Left cardiac atrium (tissue), 4 donors: ENCODE measurements at regions not wholly inside any gene's neighbourhood (a gene's known extent, or its start where the extent isn't known, plus 50 kb on each side); places are given as distances from the start of the nearest gene placed in this dataset.
"Not testable (repeated sequence)": the region's sequence is repeated elsewhere in the genome, so short reads cannot be mapped to it uniquely, and the experiment has no call there.

Source experiments
- ATAC-seq, 2 donors: fragments of 200-7000 bp; cut with Tn5 transposase; one replicate each; pipeline ENCODE4 v1.9.1; 2020; ENCODE audit warnings: mild to moderate bottlenecking in 2 of 2, moderate library complexity in 2 of 2
- DNase-seq: peaks from one replicate; pipeline ENCODE4 v3.0.0-alpha.2; 2020
- intact Hi-C, 2 donors: fragments of 100-400 bp; cut with DNase I; formaldehyde crosslinking; loops; one replicate each; pipeline versions ENCODE4 v1.14.1 to v1.15.1; 2022 to 2023
- donor health status: DM: no; HTN: yes; CAD: no.
- donor health status: DM: no; HTN: yes; CAD: no; lungs with severe emphysema.
- donor health status: DM: yes; HTN: yes; CAD: no.
- donor health status: Dilated cardiomyopathy.

DNA sequence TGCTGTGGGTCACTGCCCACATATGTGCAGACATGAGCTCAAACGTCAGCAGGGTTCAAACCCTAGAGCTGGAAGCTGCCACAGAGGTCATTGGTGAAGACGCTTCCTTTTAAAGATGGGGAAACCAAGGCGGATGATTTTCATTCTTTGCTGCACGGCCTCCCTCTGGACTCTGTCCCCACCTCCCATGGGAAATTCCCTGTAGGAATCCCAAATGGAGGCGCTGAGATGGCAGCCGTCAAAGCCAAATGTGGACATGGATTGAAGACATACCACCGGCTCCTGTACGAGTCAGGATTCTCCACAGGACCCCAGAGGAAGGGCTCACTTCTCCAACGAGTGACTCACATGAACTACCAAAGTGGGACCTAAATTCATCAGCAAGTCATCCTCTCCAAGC is 286.4 kb downstream of the CRLF2 start:
- ATAC-seq (no peak), DNase-seq (no peak)
- intact Hi-C loops, result no loop called here

DNA sequence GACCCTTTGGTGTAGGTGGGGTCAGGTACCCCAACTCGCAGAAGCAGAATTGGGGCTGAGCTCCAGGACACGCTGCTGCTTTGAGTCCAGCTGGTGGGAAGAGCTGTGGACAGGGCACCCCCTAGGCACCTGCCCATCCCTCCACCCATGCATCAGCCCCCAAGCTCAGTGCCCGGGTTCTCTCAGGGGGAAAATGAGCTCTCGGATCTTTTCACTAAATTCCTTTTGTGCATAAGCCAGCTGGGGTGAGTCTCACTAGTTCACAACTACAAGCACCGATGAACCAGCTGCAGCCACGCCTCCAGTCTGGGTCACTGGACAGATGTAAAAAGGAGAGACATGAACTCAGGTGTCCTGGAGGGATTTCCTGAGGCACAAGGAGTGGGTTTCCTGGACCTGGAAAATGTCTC is 286.8 kb downstream of the CRLF2 start:
- intact Hi-C loops, result no loop called here
- ATAC-seq, result no peak

DNA sequence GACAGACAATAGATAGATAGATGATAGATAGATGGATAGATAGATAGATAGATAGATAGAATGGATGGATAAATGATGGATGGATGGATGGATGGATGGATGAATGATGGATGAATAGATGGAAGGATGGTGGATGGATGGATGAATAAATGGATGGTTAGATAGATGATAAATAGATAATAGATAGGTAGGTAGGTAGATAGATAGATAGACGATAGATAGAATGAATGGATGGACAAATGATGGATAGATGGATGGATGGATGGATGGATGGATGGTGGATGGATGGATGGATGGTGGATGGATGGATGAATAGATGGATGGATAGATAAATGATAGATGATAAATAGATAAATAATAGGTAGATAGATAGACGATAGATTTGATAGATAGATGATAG is 287.4 kb downstream of the CRLF2 start:
- DNase-seq, result no peak
- intact Hi-C loops, result no loop called here
- ATAC-seq, result no peak

More for the DNA sequence above, 286.8 kb downstream of the CRLF2 start:
- no peak for DNase-seq

DNA sequence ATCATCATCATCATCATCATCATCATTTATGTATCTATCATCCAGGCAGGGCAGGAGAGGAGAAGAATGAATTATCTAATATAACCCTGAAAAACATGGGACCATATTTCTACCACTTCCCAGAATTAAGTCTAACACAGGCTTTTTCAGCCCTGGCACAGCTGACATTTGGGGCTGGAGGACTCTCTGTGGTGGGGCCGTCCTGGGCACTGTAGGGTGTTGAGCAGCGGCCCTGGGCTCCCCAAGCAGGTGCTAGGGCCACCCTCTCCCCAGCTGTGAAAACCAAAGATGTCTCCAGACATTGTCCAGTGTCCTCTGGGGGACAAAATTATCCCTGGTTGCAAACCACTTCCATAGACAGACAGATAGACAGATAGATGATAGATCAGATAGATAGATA is 288.4 kb downstream of the CRLF2 start:
- intact Hi-C loops, result no loop called here
- ATAC-seq (no peak), DNase-seq (no peak)

DNA sequence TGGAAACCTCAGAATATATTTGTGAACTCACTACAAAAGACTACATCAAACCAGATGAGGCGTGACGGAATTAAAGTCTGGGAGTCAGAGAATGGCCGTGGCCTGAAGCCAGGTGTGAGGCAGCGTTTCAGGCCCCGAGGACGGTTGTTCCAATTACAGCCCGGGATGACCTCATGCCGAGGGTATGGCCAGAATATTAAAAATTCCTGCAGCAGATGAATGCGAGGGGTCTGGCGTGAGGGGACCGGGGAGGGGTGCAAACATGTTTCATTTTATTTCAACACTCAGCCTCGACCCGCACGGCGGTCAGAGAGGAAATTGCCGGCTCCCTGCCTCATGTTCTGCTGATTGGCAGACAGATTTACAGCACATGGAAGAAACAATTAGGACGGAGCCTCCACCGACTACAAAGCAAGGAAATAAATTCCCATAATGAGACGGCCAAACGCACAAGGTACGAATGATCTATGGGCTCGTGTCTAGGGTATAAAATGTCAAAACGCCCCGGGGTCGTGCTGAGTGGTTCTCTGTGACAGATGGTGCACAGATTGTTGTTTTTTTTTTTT is 289.7 kb downstream of the SHOX start:
- no peak for DNase-seq
- intact Hi-C loops, result no loop called here
- ATAC-seq, result no peak

DNA sequence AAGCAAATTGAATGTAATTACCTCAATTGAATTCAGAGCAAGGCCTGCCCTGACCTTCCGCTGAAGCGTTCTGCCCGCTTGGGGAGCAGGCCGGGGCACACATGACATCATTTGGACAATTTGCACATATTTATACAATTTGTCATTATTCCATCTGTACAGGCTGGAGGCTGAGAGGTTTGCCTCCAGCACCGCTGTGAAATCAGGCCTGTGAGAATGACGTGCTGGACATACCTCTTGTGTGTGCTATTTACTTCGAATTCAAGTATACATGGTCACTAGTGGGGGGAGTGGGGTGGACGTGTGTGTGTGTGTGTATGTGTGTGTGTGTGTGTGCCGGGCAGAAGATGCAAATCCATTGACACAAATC is 285.6 kb downstream of the SHOX start:
- intact Hi-C loops, result no loop called here
- ATAC-seq, result no peak

DNA sequence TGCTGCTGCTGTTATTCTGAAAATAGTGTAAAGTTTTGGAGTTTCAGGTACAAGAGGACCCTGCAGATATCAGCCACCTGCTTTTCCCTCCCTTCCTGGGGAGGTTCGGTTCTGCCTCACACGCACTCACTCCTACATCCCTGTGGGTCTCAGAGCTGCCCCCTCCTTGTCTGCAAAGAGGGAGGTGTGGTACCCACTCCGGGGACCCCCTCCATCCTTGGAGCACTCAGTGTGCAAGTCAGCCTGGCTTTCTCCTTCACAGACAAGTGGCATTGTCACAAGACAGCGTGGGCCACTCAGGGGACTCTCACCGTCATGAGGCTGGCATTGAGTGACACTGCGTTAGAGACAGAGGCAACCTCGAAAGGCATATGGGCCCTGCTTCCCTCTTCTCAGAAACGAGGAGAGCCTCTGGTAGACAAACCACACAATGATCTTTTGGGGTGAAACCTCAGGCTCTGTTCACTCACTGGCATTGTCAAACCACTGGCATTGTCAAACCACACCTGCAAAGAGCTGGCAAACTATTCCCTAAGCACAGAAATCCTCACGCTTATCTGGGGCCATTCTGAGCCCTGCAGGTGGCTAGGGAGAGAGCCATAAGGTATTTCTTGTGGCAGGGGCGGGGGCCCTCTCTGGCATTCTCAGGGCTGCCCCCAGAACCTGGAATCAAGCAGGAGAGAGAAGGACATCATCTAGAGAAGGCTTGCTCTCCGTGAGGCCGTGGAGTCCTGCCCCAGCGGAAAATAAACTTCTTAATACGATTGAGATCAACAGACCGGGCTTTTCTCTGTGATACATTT is 285.0 kb downstream of the SHOX start:
- DNase-seq, result no peak
- intact Hi-C loops, result no loop called here
- ATAC-seq, result no peak

More for the DNA sequence above, 285.6 kb downstream of the SHOX start:
- DNase-seq, result no peak

DNA sequence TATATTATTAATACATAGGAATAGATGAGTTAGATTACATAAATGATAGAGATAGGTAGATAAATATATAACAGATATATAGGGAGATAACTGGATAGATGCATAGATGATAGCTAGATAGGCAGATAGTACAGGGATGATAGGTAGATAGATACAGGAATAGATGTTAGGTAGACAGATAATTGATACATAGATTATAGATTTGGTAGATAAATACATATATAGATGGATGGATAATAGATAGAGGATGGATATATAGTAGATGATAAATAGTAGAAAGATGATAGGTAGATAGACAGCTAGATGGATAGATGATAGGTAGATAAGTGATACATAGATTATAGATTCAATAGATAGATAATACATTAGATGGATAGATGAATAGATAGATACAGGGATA is 283.6 kb downstream of the SHOX start:
- intact Hi-C loops, result no loop called here
- ATAC-seq, result no peak
- no peak for DNase-seq

DNA sequence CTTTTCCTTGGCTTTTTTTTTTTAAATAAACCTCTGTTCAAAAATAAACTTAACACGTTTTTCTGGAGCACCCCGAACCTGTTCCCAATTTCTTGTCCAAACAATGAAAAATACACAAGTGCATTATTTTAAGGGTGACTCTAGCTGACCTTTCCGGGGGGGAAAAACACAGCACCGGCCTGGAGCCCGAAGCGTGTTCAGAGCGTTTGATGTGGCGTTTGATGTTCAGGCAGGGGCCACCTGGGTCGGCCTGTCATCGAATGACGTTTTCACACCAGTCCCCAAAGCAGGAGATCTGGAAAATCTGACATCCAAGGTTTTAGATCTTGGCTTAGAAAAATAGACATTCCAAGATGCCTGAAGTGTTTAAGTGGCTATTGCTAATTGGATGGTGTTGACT is 282.1 kb downstream of the SHOX start:
- intact Hi-C loops, result no loop called here
- no peak for ATAC-seq

DNA sequence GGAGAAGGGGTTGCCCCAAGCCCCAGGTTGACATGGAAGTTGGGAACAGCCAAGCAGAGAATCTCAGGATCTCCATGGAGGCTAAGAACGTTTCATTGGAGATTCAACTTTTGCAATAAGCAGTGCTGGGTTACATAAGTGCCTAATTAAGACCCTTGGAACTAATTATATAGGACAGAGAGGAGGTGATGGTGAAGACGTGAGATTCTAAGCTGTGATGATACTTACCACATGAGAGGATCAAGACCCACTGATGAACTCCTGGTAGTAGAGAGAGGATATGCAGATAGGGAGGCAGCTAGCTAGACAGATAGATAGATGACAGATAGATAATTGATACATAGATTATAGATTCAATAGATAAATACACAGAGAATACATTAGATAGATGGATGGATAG is 278.5 kb downstream of the SHOX start:
- DNase-seq, ATAC-seq, intact Hi-C loops: not testable (repeated sequence)

More for the DNA sequence above, 282.1 kb downstream of the SHOX start:
- no peak for DNase-seq

DNA sequence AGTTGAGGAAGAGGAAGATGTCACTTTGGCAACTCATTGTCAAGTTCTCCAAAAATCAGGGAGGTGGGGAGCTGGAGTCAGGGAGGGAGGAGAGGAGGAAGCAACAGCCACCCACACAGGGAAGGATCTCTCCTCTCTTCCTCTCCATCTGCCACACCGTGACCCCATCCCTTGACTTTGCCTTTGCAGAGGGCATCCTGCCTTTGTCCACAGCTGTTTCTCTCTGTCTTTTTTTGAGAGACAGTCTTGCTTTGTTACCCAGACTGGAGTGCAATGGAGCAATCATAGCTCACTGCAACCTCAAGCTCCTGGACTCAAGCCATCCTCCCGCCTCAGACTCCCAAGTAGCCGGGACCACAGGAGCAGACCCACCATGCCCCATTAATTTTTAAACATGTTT is 276.0 kb downstream of the SHOX start:
- intact Hi-C loops, result no loop called here
- ATAC-seq (no peak), DNase-seq (no peak)

DNA sequence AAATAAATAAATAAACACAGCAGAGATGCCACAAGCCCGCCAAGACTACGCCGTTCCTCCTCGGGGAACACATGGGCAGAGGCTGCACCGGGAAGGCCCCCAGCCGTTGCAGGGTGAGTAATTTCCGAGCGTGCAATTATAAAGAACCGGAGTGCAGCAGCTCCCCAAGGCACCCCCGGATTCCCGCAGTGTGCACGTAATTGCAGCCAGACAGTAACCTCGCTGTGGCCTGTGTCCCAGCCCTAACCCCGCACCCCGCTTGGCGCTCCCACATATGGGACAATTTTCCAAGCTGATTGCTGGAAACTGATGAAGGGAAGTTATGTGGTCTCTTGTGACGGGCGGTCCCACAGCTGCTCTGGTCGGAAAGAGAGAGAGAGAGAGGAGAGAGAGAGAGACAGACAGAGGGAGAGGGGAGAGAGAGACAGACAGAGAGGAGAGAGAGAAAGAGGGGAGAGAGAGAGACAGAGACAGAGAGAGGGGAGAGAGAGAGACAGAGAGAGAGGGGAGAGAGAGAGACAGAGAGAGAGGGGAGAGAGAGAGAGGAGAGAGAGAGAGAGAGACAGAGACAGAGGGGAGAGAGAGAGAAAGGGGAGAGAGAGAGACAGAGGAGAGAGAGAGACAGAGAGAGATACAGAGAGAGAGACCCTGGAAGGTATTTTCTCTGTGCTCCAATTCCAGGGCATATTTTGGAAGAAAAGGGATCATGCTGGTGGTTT is 275.4 kb downstream of the SHOX start:
- DNase-seq (no peak), ATAC-seq (no peak)
- intact Hi-C loops, result no loop called here

DNA sequence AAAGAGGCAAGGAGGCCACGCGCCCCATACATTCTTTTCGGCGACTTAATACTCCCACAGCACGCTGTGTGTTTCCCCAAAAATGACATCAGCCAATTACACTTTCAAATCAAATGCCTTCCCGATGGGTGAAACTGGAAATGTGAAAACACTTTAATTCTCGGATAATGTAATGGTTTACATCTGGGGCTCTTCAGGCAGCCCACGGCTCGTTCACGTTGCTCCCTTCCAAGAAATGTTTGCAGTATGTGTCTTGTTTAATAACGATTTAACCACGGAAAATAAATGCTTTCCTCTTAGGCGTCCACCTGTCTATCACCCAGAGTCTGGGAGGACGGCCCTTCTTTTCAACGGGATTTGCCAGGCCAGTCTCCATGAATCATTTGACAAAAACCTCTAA is 272.5 kb downstream of the SHOX start:
- intact Hi-C loops, result no loop called here
- DNase-seq, result no peak
- ATAC-seq, result no peak

DNA sequence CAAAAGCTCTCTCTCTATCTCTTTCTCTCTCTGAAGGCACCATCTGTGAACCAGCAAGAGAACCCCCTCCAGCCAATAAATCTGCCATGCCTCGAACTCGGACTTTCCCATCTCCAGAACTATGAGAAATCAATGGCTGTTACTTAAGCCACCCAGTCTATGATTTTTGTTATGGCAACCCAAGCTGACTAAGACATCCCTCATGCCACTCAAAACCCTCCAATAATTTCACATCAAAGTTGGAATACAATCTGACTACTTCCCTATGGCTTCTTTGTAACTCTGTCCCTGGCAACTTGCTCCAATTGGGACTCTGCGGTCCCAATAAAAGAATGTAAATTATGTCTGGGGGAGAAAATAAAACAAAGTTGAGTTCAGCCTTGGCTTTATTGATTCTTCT is 265.7 kb downstream of the SHOX start:
- ATAC-seq, result no peak
- no peak for DNase-seq
- intact Hi-C loops, result no loop called here

DNA sequence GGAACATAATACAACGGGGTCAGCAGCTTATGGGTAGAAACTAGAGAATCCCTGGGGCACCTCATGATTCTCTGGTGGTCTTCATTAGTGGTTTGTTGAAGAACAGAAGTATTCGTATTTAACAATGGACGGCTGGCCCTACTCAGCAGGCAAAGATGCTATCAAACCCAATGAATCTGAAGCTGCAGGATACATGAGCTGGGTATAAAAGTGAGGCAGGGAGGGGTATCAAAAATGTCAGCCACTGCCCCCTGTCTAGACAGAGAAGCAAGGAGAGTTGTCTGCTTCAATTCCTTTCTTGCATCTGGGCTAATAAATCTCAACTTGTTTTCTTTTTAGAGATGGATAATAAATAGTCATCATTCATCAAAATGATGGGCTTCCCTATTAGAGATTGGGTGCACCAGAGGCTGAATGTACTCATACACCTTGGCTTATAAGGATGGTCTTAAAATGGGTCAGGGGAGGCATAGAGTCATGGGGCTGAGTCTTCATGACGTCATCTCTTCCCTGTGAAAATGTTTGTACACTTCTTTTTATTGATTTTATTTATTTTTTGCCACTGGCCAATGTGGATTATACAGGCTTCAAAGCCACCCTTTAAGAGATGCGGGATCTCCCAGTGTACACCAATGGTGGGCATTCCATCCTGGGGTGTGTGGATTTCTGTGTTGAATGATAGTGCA is 259.5 kb downstream of the SHOX start:
- DNase-seq, result no peak
- intact Hi-C loops, result no loop called here
- no peak for ATAC-seq

DNA sequence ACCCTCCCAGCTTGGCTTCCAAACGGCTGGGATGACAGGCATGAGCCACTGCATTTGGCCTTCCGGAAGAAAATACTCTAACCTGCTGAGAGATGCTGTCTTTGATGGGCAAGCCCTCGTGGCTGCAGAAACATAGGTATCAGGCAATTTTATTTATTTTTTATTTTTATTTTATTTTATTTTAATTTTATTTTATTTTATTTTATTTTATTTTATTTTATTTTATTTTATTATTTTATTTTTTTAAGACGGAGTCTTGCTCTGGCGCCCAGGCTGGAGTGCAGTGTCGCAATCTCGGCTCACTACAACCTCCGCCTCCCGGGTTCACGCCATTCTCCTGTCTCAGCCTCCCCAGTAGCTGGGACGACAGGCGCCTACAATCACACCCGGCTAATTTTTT is 257.1 kb downstream of the SHOX start:
- ATAC-seq, intact Hi-C loops: not testable (repeated sequence)

DNA sequence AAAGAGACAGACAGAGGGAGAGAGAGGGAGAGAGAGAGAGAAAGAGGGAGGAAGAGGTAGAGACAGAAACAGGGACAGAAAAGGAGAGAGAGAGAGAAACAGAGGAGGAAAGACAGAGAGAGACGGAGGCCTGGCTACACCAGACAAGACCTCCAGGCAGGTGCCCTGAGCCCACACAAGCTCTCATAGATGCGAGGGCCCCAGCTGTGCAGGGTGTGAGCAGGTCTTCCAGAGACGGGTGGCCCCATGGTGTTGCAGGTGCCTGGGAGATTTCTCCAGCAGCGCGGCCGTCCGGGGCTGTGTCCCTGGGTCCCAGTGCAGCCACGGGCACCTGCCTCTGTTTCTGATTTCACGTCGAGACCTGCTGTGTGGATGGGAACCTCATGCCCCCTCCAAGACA is 253.0 kb downstream of the SHOX start:
- ATAC-seq (no peak), DNase-seq (no peak)
- intact Hi-C loops, result no loop called here

More for the DNA sequence above, 257.1 kb downstream of the SHOX start:
- DNase-seq, result not testable (repeated sequence)

DNA sequence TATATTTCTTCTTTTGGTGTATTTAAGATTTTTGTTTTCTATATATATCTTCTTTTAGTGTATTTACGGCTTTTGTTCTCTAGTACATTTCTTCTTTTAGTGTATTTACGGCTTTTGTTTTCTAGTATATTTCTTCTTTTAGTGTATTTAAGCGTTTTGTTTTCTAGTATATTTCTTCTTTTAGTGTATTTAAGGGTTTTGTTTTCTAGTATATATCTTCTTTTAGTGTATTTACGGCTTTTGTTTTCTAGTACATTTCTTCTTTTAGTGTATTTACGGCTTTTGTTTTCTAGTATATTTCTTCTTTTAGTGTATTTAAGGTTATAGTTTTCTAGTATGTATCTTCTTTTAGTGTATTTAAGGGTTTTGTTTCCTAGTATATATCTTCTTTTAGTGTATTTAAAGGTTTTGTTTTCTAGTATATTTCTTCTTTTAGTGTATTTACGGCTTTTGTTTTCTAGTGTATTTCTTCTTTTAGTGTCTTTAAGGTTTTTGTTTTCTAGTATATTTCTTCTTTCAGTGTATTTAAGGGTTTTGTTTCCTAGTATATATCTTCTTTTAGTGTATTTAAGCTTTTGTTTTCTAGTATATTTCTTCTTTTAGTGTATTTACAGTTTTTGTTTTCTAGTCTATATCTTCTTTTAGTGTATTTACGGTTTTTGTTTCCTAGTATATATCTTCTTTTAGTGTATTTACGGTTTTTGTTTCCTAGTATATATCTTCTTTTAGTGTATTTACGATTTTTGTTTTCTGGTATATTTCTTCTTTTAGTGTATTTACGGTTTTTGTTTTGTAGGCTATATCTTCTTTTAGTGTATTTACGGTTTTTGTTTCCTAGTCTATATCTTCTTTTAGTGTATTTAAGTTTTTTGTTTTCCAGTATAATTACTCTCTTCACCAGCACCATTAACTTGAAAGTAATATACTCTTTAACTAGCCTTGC is 249.4 kb downstream of the SHOX start:
- ATAC-seq, intact Hi-C loops, DNase-seq: not testable (repeated sequence)

DNA sequence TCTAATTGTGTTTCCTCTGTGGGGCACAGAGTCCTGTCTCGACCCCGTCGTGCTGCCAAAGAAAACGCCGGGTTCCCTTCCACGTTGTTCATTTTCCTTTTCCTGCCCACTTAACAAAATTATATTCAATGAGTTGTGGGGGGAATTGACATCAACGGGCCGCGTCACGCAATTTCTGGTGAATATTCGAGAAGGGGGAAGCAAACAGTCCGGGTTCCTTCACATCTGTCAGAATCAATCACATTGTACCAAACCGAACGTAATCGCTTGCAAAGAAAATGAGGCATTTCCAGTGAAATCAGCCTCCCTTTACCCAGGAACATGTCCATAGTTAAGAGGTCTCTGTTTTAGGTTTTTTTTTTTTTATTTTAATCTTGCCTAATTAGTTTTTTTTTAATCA is 243.5 kb downstream of the SHOX start:
- intact Hi-C loops, result no loop called here
- DNase-seq (no peak), ATAC-seq (no peak)
